Smooth muscle cell (in vitro differentiated cells): ENCODE measurements at regions not wholly inside any gene's neighbourhood (a gene's known extent, or its start where the extent isn't known, plus 50 kb on each side); places are given as distances from the start of the nearest gene placed in this dataset.

Source experiments
- DNase-seq: peaks from one replicate; lab custom pipeline; 2025; ENCODE audit not compliant: unreplicated experiment; lab: John Stamatoyannopoulos, UW
- H2AFZ ChIP-seq: fragments of 200-600 bp; sonication (generic); 2 replicates; pipeline ENCODE4 v1.6.0; 2016; ENCODE audit warnings: antibody characterized with exemption, low read depth, mild to moderate bottlenecking
- H3F3A ChIP-seq: fragments of 200-600 bp; sonication (generic); 2 replicates; pipeline ENCODE4 v1.6.0; 2017; ENCODE audit warnings: antibody characterized with exemption, low read depth
- H3K27ac ChIP-seq: fragments of 200-600 bp; sonication (generic); 2 replicates; pipeline ENCODE4 v1.5.1; 2016; ENCODE audit warnings: low read depth, mild to moderate bottlenecking
- H3K27me3 ChIP-seq: fragments of 200-600 bp; sonication (generic); 2 replicates; pipeline ENCODE4 v1.6.1; 2016; ENCODE audit warnings: low read depth, mild to moderate bottlenecking
- H3K36me3 ChIP-seq: fragments of 200-600 bp; sonication (generic); 2 replicates; pipeline ENCODE4 v1.5.1; 2016; ENCODE audit warnings: low read depth
- H3K4me1 ChIP-seq: fragments of 200-600 bp; sonication (generic); 2 replicates; pipeline ENCODE4 v1.5.1; 2016; ENCODE audit warnings: low read depth
- H3K4me2 ChIP-seq: fragments of 200-600 bp; sonication (generic); 2 replicates; pipeline ENCODE4 v1.6.0; 2016; ENCODE audit warnings: mild to moderate bottlenecking
- H3K4me3 ChIP-seq: fragments of 200-600 bp; sonication (generic); 2 replicates; pipeline ENCODE4 v1.5.1; 2016; ENCODE audit warnings: mild to moderate bottlenecking
- H3K79me2 ChIP-seq: fragments of 200-600 bp; sonication (generic); 2 replicates; pipeline ENCODE4 v1.6.0; 2016; ENCODE audit warnings: low read depth, mild to moderate bottlenecking
- H3K9ac ChIP-seq: fragments of 200-600 bp; sonication (generic); 2 replicates; pipeline ENCODE4 v1.6.0; 2016; ENCODE audit warnings: low read depth
- H3K9me3 ChIP-seq: fragments of 200-600 bp; sonication (generic); replicated peaks from 2 replicates; pipeline ENCODE4 v1.5.1; 2016; ENCODE audit warnings: low read depth
- H4K20me1 ChIP-seq: fragments of 200-600 bp; sonication (generic); 2 replicates; pipeline ENCODE4 v1.6.0; 2016; ENCODE audit warnings: low read depth
- CTCF ChIP-seq: fragments of 200-600 bp; sonication (generic); IDR thresholded peaks from 2 replicates; pipeline ENCODE4 v1.5.1; 2017; ENCODE audit warnings: borderline replicate concordance, mild to moderate bottlenecking, antibody characterized with exemption; ENCODE audit not compliant: insufficient read depth, poor library complexity, severe bottlenecking
- WGBS: methylation state at CpG from one replicate; pipeline ENCODE4 v1.1.7; 2016; ENCODE audit warnings: low lambda C conversion rate; 5-methylcytosine and 5-hydroxymethylcytosine counted together

GRCh38 chr17:79365836-79366770 is 244.7 kb downstream of the RBFOX3 start:
- DNase-seq = no peak
- Histone ChIP-seq H3K27me3 (peaks cover 20% of the 10 kb centered on the region), H3K4me1 (no peaks in the 10 kb centered on the region), H3K27ac (no peak overlapping the region), H4K20me1 (no peaks in the 10 kb centered on the region), H2AFZ (no peak overlapping the region), H3K79me2 (no peaks in the 10 kb centered on the region), H3K9ac (no peak overlapping the region), H3K4me3 (no peak overlapping the region), H3K9me3 (no peaks in the 10 kb centered on the region), H3K4me2 (no peak overlapping the region), H3F3A (no peaks in the 10 kb centered on the region), H3K36me3 (no peaks in the 10 kb centered on the region)
- TF ChIP-seq CTCF = no peak
- 88% methylated on average over 28 of the region's 28 CpGs for WGBS

GRCh38 chr17:79365351-79365750 is 245.5 kb downstream of the RBFOX3 start:
- WGBS = 90% methylated on average over 12 of the region's 12 CpGs
- Histone ChIP-seq H3K4me3 (no peak overlapping the region), H3K27me3 (peaks cover 20% of the 10 kb centered on the region)

GRCh38 chr17:79364315-79365094 is 246.3 kb downstream of the RBFOX3 start:
- no peak overlapping the region for H2AFZ ChIP-seq
- no peaks in the 10 kb centered on the region for H3K79me2 ChIP-seq
- H3K9ac ChIP-seq = no peak overlapping the region
- TF ChIP-seq CTCF = no peak
- peaks cover 25% of the 10 kb centered on the region for H3K27me3 ChIP-seq
- no peak overlapping the region for H3K27ac ChIP-seq
- H3K9me3 ChIP-seq = no peaks in the 10 kb centered on the region
- no peaks in the 10 kb centered on the region for H3K4me1 ChIP-seq
- 87% methylated on average over 11 of the region's 14 CpGs for WGBS
- no peaks in the 10 kb centered on the region for H4K20me1 ChIP-seq
- no peaks in the 10 kb centered on the region for H3F3A ChIP-seq
- no peak overlapping the region for H3K4me3 ChIP-seq
- no peak for DNase-seq
- H3K36me3 ChIP-seq = no peaks in the 10 kb centered on the region
- no peak overlapping the region for H3K4me2 ChIP-seq

More at GRCh38 chr17:79365351-79365750, 245.5 kb downstream of the RBFOX3 start:
- no peak overlapping the region for H2AFZ ChIP-seq
- TF ChIP-seq CTCF = no peak
- DNase-seq = no peak
- H3K4me1 ChIP-seq = no peaks in the 10 kb centered on the region
- H4K20me1 ChIP-seq = no peaks in the 10 kb centered on the region
- H3K79me2 ChIP-seq = no peaks in the 10 kb centered on the region
- no peak overlapping the region for H3K27ac ChIP-seq
- no peaks in the 10 kb centered on the region for H3F3A ChIP-seq
- H3K9me3 ChIP-seq = no peaks in the 10 kb centered on the region
- H3K36me3 ChIP-seq = no peaks in the 10 kb centered on the region
- no peak overlapping the region for H3K9ac ChIP-seq
- H3K4me2 ChIP-seq = no peak overlapping the region
